ENCODE measurements at regions not wholly inside any gene's neighbourhood (a gene's known extent, or its start where the extent isn't known, plus 50 kb on each side); places are given as distances from the start of the nearest gene placed in this dataset.

DNA sequence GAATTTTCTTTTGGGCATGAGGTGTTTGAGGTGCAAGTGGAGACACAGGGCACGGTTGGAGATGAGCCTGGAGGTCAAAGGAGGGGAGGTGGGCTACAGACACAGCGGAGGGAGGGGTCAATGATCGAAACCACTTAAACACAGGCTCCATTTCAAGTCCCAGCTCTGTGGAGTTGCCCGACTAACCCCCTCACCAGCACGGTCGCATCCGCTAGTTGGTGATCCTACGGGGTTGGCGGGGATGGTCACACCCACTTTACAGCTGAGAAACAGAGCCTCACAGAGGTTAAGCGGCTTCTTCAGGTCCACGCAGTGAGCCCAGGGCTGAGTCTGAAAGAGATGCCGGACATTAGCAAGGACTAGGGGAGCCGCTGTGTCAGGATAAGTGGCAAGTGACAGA lies 60.1 kb upstream of the RUNX3 start:
- H3K4me3 ChIP-seq (ENCODE audit: low read depth, low read length), result no peak overlapping the region
- no peak for DNase-seq (ENCODE audit: low read depth)
- no peak for TF ChIP-seq CTCF (IDR thresholded peaks at IDR 0.05; ENCODE audit: insufficient read depth, low read length)

- DNase-seq (ENCODE audit: low read depth), result no peak
- H3K4me3 ChIP-seq (ENCODE audit: low read depth, low read length), result no peak overlapping the region
- TF ChIP-seq CTCF (IDR thresholded peaks at IDR 0.05; ENCODE audit: insufficient read depth, low read length), result no peak
These were observed 59.0 kb upstream of the RUNX3 start for GRCh38 chr1:24989082-24989481.

- TF ChIP-seq CTCF (IDR thresholded peaks at IDR 0.05; ENCODE audit: insufficient read depth, low read length), result no peak
- no peak for DNase-seq (ENCODE audit: low read depth)
- H3K4me3 ChIP-seq (ENCODE audit: low read depth, low read length), result no peak overlapping the region
These were observed 58.5 kb upstream of the RUNX3 start for GRCh38 chr1:24988558-24988912.

DNA sequence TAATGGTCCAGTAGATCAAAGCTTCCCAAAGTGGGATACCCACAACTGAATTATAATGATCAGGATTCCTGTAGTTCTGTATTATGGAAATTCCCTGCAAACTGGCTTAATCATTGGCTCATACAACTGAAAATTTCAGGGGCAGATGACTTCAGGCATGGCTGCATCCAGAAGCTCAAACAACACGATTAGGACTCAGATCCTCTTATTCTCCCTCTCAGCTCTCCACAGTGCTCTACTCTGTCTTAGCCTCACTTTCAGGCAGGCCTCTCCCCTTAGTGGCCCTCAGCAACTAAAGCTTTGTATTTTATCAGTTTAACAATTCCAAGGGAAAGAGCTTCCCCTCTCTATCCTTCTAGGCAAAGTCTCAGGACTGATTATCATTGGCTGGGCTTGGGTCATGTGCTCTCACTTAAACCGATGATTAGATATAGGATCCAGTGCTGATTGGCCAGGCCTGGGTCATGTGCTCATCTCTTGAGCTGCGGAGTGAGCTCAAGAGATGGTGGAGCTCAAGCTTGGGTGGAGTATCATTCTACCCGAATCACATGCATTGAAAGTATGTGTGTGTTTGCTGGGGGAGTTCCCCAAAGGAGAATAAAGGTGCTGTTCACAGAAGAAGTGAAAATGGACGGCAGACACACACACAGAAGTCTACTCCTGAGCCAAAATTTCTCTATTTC lies 57.9 kb upstream of the RUNX3 start:
- H3K4me3 ChIP-seq (ENCODE audit: low read depth, low read length), result no peak overlapping the region
- no peak for TF ChIP-seq CTCF (IDR thresholded peaks at IDR 0.05; ENCODE audit: insufficient read depth, low read length)
- no peak for DNase-seq (ENCODE audit: low read depth)

GRCh38 chr1:24987424-24987823 lies 57.3 kb upstream of the RUNX3 start:
- no peak overlapping the region for H3K4me3 ChIP-seq (ENCODE audit: low read depth, low read length)
- TF ChIP-seq CTCF (IDR thresholded peaks at IDR 0.05; ENCODE audit: insufficient read depth, low read length), result no peak
- no peak for DNase-seq (ENCODE audit: low read depth)

DNA sequence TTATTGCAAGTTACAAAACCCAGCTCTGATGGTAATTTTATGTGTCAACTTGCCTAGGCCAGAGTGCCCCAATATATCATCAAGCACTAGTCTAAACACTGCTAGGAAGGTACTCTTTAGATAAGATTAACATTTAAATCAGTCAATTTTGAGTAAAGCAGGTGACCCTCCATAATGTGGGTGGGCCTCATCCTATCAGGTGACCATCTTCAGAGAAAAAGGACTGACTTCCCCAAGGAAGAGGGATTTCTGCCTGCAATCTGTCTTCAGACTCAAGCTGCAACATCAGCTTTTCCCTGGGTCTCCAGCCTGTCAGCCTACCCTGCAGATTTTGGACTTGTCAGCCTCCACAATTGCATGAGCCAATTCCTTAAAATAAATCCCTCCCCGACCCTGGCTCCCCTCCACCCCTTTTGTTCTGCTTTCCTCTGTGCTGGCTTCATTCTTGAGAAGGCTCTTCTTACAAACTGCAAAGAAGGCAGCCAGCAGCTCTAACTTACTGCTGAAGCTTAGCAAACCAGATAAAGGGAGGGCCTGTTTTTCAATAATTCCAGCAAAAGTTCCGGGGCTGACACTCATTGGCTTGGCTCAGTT lies 56.4 kb upstream of the RUNX3 start:
- H3K4me3 ChIP-seq (ENCODE audit: low read depth, low read length), result no peak overlapping the region
- peak; percentile 51 for DNase-seq (ENCODE audit: low read depth)
- TF ChIP-seq CTCF (IDR thresholded peaks at IDR 0.05; ENCODE audit: insufficient read depth, low read length), result no peak

DNA sequence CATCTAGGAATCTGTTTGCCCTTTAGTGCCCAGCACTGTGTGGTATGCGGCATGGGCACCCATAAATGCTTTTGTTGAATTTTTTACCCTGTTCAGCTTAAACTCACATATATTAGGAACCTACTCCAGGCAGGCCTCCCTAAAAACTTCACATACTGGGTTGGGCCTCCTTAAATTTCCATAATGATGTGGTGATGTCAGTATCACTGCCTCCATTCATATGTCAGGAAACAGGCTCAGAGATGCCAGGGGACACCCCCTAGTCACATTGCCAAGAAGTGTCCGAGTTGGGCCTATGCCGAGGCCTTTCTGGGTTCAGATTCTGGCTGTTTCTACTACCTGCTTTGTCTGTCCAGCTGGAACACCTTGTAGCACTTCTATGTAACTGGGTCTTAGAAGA lies 55.7 kb upstream of the RUNX3 start:
- H3K4me3 ChIP-seq (ENCODE audit: low read depth, low read length), result no peak overlapping the region
- no peak for DNase-seq (ENCODE audit: low read depth)
- no peak for TF ChIP-seq CTCF (IDR thresholded peaks at IDR 0.05; ENCODE audit: insufficient read depth, low read length)

Measured in fibroblast of the aortic adventitia (primary cell).